SK-N-SH (cell line): ENCODE measurements at regions not wholly inside any gene's neighbourhood (a gene's known extent, or its start where the extent isn't known, plus 50 kb on each side); places are given as distances from the start of the nearest gene placed in this dataset.

Experiments
- CTCF ChIA-PET: fragments of 300-600, 350-600 bp; formaldehyde crosslinking; extraction: SDS; loops from one replicate; lab custom pipeline; 2021; lab: Yijun Ruan, JAX
- POLR2A ChIA-PET: fragments of 350-600 bp; sonication (Branson Sonifier 250); formaldehyde crosslinking; extraction: SDS; loops from one replicate; lab custom pipeline; 2020; ENCODE audit warnings: antibody characterized with exemption, inconsistent platforms; lab: Yijun Ruan, JAX
- DNase-seq: peaks from one replicate; pipeline ENCODE4 v3.0.0; 2012
- H2AFZ ChIP-seq: fragments of 200-600 bp; sonication (generic); 2 replicates; pipeline ENCODE4 v1.8.1; 2016; ENCODE audit warnings: antibody characterized with exemption, mild to moderate bottlenecking, low read depth
- H3F3A ChIP-seq: fragments of 200-600 bp; sonication (generic); replicated peaks from 2 replicates; pipeline ENCODE3; 2016; ENCODE audit warnings: antibody characterized with exemption, mild to moderate bottlenecking; ENCODE audit not compliant: insufficient read depth
- H3K27ac ChIP-seq, 2 experiments: fragments of 200-500 bp in 1 of 2; fragments of 200-600 bp in 1 of 2; sonication (Bioruptor generic) in 1 of 2; sonication (generic), shearing (Covaris generic) in 1 of 2; 2 replicates each; pipeline versions ENCODE4 v1.5.1 to v1.6.1; 2014 to 2016; ENCODE audit warnings: low read depth in 2 of 2, inconsistent platforms in 1 of 2, low read length in 1 of 2, mild to moderate bottlenecking in 1 of 2, mixed read lengths in 1 of 2
- H3K27me3 ChIP-seq: fragments of 200-600 bp; sonication (generic), shearing (Covaris generic); 2 replicates; pipeline ENCODE4 v1.6.1; 2016; ENCODE audit warnings: mixed run types; ENCODE audit not compliant: insufficient read depth
- H3K36me3 ChIP-seq, 2 experiments: fragments of 200-500 bp in 1 of 2; fragments of 200-600 bp in 1 of 2; sonication (Bioruptor generic) in 1 of 2; sonication (generic) in 1 of 2; replicated peaks in 1 of 2; 2 replicates each; pipeline versions ENCODE3 to v1.5.1; 2014 to 2016; ENCODE audit warnings: low read length in 1 of 2, mild to moderate bottlenecking in 1 of 2; ENCODE audit not compliant: insufficient read depth in 2 of 2, control insufficient read depth in 1 of 2
- H3K4me1 ChIP-seq, 2 experiments: fragments of 200-500 bp in 1 of 2; fragments of 200-600 bp in 1 of 2; sonication (Bioruptor generic) in 1 of 2; sonication (generic), shearing (Covaris generic) in 1 of 2; 2 replicates each; pipeline versions ENCODE4 v1.5.1 to v1.6.1; 2014 to 2016; ENCODE audit warnings: low read depth in 1 of 2, low read length in 1 of 2, mixed run types in 1 of 2; ENCODE audit not compliant: insufficient read depth in 2 of 2, control insufficient read depth in 1 of 2
- H3K4me2 ChIP-seq: fragments of 200-600 bp; sonication (generic), shearing (Covaris generic); 2 replicates; pipeline ENCODE4 v1.6.1; 2017; ENCODE audit warnings: mixed run types
- H3K4me3 ChIP-seq, 2 experiments: fragments of 200-500 bp in 1 of 2; fragments of 200-600 bp in 1 of 2; sonication (Bioruptor generic) in 1 of 2; sonication (generic), shearing (Covaris generic) in 1 of 2; 2 replicates each; pipeline versions ENCODE4 v1.5.1 to v1.8.1; 2014 to 2016; ENCODE audit warnings: low read depth in 2 of 2, inconsistent platforms in 1 of 2, low read length in 1 of 2, mild to moderate bottlenecking in 1 of 2, mixed read lengths in 1 of 2, moderate library complexity in 1 of 2
- H3K79me2 ChIP-seq: fragments of 200-600 bp; sonication (generic); 2 replicates; pipeline ENCODE4 v1.8.1; 2017; ENCODE audit warnings: mild to moderate bottlenecking; ENCODE audit not compliant: insufficient read depth
- H3K9ac ChIP-seq: fragments of 200-600 bp; sonication (generic); 2 replicates; pipeline ENCODE4 v1.6.1; 2017; ENCODE audit warnings: mixed run types
- H3K9me2 ChIP-seq: fragments of 200-600 bp; sonication (generic); 2 replicates; pipeline ENCODE4 v1.6.1; 2017; ENCODE audit warnings: mixed run types
- H3K9me3 ChIP-seq: fragments of 200-600 bp; sonication (generic); 2 replicates; pipeline ENCODE4 v1.6.1; 2017; ENCODE audit warnings: mixed run types, mild to moderate bottlenecking, moderate library complexity
- H4K20me1 ChIP-seq: fragments of 200-600 bp; sonication (generic); 2 replicates; pipeline ENCODE4 v1.6.1; 2017; ENCODE audit warnings: mild to moderate bottlenecking, mixed run types; ENCODE audit not compliant: insufficient read depth
- CHD2 ChIP-seq: fragments of 150-350 bp; IDR thresholded peaks from 2 replicates; pipeline ENCODE4 v1.6.1; 2018; ENCODE audit warnings: low read length; ENCODE audit not compliant: partially characterized antibody
- EZH2phosphoT487 ChIP-seq: fragments of 200-600 bp; sonication (generic); IDR thresholded peaks from 2 replicates; pipeline ENCODE4 v1.6.1; 2017; ENCODE audit warnings: low read depth, mixed run types, mild to moderate bottlenecking, antibody characterized with exemption, moderate library complexity, borderline replicate concordance
- GABPA ChIP-seq: IDR thresholded peaks from 2 replicates; pipeline ENCODE4 v1.4.0; 2012; ENCODE audit warnings: low read depth, mild to moderate bottlenecking
- GATA2 ChIP-seq: sonication (generic); formaldehyde crosslinking; IDR thresholded peaks from 2 replicates; pipeline ENCODE4 v1.5.0; 2020; ENCODE audit warnings: mild to moderate bottlenecking, missing genetic modification reagents
- JUND ChIP-seq: IDR thresholded peaks from 2 replicates; pipeline ENCODE4 v1.4.0; 2012
- MEF2A ChIP-seq: IDR thresholded peaks from 2 replicates; pipeline ENCODE4 v1.4.0; 2012; ENCODE audit warnings: low read depth, borderline replicate concordance
- POLR2AphosphoS5 ChIP-seq: IDR thresholded peaks from 2 replicates; pipeline ENCODE4 v1.6.1; 2012; ENCODE audit warnings: low read depth, low read length
- RAD21 ChIP-seq: IDR thresholded peaks from 2 replicates; pipeline ENCODE4 v1.6.1; 2012; ENCODE audit warnings: mild to moderate bottlenecking, low read length
- RCOR1 ChIP-seq: fragments of 150-350 bp; IDR thresholded peaks from 2 replicates; pipeline ENCODE4 v1.6.1; 2017; ENCODE audit warnings: antibody characterized with exemption, low read length
- RFX5 ChIP-seq: IDR thresholded peaks from 2 replicates; pipeline ENCODE4 v1.6.1; 2012; ENCODE audit warnings: mild to moderate bottlenecking, improper control_type of control experiment, low read length
- RXRA ChIP-seq: IDR thresholded peaks from 2 replicates; pipeline ENCODE4 v1.4.0; 2012; ENCODE audit warnings: low read depth, mild to moderate bottlenecking, borderline replicate concordance
- SIN3A ChIP-seq: IDR thresholded peaks from 2 replicates; pipeline ENCODE4 v1.6.1; 2012; ENCODE audit warnings: low read depth, mild to moderate bottlenecking, low read length, moderate library complexity, borderline replicate concordance
- SMC3 ChIP-seq: IDR thresholded peaks from 2 replicates; pipeline ENCODE4 v1.6.1; 2012; ENCODE audit warnings: low read depth, low read length, improper control_type of control experiment
- TCF12 ChIP-seq: IDR thresholded peaks from 2 replicates; pipeline ENCODE4 v1.4.0; 2012
- WGBS: methylation state at CpG from one replicate; pipeline ENCODE4 v1.1.6; 2017; ENCODE audit warnings: low lambda C conversion rate; 5-methylcytosine and 5-hydroxymethylcytosine counted together
- TF ChIP-seq, protein P1 (sequence below): fragments of 200-600 bp; sonication (generic); IDR thresholded peaks from 2 replicates; pipeline ENCODE4 v1.6.1; 2017; ENCODE audit warnings: antibody characterized with exemption, mild to moderate bottlenecking, moderate library complexity
- TF ChIP-seq, protein P2 (sequence below): IDR thresholded peaks from 2 replicates; pipeline ENCODE4 v1.4.0; 2012; ENCODE audit warnings: low read depth
- TF ChIP-seq, protein P3 (sequence below): IDR thresholded peaks from 2 replicates; pipeline ENCODE4; 2012
- TF ChIP-seq, protein P4 (sequence below): IDR thresholded peaks from 2 replicates; pipeline ENCODE4 v1.4.0; 2012; ENCODE audit warnings: low read depth, borderline replicate concordance

DNA sequence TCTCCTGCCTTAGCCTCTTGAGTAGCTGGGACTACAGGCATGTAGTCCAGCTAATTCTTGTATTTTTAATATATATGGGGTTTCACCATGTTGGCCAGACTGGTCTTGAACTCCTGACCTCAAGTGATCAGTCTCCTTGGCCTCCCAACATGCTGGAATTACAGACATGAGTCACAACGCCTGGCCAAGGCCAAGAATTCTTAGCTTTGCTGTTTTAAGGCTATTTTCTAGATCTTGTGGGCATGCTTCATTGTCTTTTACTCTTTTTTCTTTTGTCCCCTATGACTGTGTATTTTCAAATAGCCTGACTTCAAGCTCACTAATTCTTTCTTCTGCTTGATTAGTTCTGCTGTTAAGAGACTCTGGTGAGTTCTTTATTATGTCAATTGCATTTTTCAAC is 56.4 kb upstream of the TAS2R16 start:
- H3K36me3 ChIP-seq: no peaks in the 10 kb centered on the region
- H3K9ac ChIP-seq: no peak overlapping the region
- 0% methylated on average over 1 of the region's 1 CpG for WGBS
- POLR2A ChIA-PET: no interaction called here
- no peak for DNase-seq
- H4K20me1 ChIP-seq: no peaks in the 10 kb centered on the region
- CTCF ChIA-PET: no interaction called here
- no peaks in the 10 kb centered on the region for H3F3A ChIP-seq
- no peaks in the 10 kb centered on the region for H3K4me1 ChIP-seq
- no peaks in the 10 kb centered on the region for H3K79me2 ChIP-seq
- no peak overlapping the region for H2AFZ ChIP-seq
- no peak for TF ChIP-seq SMC3
- TF ChIP-seq, all 33 proteins: peak for 0
- H3K9me2 ChIP-seq: no peaks in the 10 kb centered on the region
- H3K27me3 ChIP-seq: no peaks in the 10 kb centered on the region
- H3K27ac ChIP-seq: no peak overlapping the region
- H3K4me2 ChIP-seq: no peak overlapping the region
- H3K4me3 ChIP-seq: no peak overlapping the region
- no peaks in the 10 kb centered on the region for H3K9me3 ChIP-seq

DNA sequence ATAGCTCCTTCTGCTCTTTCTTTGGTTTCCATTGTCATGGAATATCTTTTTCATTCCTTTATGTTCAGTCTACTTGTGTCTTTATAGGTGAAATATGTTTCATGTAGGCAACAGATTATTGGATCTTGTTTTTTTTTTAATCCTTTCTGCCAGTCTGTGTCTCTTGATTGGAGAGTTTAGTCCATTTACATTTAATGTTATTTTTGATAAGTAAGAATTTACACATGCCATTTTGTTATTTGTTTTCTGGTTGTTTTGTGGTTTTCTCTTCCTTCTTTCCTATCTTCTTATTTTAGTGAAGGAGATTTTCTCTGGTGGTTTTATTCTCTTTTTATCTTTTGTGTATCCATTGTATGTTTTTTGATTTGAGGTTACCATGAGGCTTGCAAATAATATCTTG is 52.5 kb upstream of the TAS2R16 start:
- no peak overlapping the region for H3K27ac ChIP-seq
- 0 out of 2 replicates have a peak, but pooled peaks cover 5% of the 10 kb centered on the region for H3K9me2 ChIP-seq
- DNase-seq: no peak
- no peaks in the 10 kb centered on the region for H3K27me3 ChIP-seq
- ChIA-PET POLR2A (no interaction called here), CTCF (no interaction called here)
- TF ChIP-seq, protein P1, sequence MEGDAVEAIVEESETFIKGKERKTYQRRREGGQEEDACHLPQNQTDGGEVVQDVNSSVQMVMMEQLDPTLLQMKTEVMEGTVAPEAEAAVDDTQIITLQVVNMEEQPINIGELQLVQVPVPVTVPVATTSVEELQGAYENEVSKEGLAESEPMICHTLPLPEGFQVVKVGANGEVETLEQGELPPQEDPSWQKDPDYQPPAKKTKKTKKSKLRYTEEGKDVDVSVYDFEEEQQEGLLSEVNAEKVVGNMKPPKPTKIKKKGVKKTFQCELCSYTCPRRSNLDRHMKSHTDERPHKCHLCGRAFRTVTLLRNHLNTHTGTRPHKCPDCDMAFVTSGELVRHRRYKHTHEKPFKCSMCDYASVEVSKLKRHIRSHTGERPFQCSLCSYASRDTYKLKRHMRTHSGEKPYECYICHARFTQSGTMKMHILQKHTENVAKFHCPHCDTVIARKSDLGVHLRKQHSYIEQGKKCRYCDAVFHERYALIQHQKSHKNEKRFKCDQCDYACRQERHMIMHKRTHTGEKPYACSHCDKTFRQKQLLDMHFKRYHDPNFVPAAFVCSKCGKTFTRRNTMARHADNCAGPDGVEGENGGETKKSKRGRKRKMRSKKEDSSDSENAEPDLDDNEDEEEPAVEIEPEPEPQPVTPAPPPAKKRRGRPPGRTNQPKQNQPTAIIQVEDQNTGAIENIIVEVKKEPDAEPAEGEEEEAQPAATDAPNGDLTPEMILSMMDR: no peak
- TF ChIP-seq RFX5: no peak
- TF ChIP-seq RXRA: no peak
- TF ChIP-seq, protein P2, sequence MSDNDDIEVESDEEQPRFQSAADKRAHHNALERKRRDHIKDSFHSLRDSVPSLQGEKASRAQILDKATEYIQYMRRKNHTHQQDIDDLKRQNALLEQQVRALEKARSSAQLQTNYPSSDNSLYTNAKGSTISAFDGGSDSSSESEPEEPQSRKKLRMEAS: no peak
- no peak for TF ChIP-seq POLR2AphosphoS5
- TF ChIP-seq, protein P3, sequence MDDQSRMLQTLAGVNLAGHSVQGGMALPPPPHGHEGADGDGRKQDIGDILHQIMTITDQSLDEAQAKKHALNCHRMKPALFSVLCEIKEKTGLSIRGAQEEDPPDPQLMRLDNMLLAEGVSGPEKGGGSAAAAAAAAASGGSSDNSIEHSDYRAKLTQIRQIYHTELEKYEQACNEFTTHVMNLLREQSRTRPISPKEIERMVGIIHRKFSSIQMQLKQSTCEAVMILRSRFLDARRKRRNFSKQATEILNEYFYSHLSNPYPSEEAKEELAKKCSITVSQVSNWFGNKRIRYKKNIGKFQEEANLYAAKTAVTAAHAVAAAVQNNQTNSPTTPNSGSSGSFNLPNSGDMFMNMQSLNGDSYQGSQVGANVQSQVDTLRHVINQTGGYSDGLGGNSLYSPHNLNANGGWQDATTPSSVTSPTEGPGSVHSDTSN: no peak
- TF ChIP-seq CHD2: no peak
- TF ChIP-seq GABPA: no peak
- no peak for TF ChIP-seq JUND
- no peak for TF ChIP-seq RAD21
- TF ChIP-seq, protein P4, sequence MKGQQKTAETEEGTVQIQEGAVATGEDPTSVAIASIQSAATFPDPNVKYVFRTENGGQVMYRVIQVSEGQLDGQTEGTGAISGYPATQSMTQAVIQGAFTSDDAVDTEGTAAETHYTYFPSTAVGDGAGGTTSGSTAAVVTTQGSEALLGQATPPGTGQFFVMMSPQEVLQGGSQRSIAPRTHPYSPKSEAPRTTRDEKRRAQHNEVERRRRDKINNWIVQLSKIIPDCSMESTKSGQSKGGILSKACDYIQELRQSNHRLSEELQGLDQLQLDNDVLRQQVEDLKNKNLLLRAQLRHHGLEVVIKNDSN: no peak
- TF ChIP-seq MEF2A: no peak
- TF ChIP-seq RCOR1: no peak
- TF ChIP-seq EZH2phosphoT487: no peak
- TF ChIP-seq SIN3A: no peak
- TF ChIP-seq GATA2 (CRISPR knock-in tag): no peak
- no peak for TF ChIP-seq TCF12
- H2AFZ ChIP-seq: no peak overlapping the region
- H3K36me3 ChIP-seq: no peaks in the 10 kb centered on the region
- H3K4me2 ChIP-seq: no peak overlapping the region
- no peak overlapping the region for H3K4me3 ChIP-seq
- H3K79me2 ChIP-seq: no peaks in the 10 kb centered on the region
- H3K9ac ChIP-seq: no peak overlapping the region
- no peaks in the 10 kb centered on the region for H3F3A ChIP-seq
- H3K4me1 ChIP-seq: no peaks in the 10 kb centered on the region
- H3K9me3 ChIP-seq: no peaks in the 10 kb centered on the region
- H4K20me1 ChIP-seq: no peaks in the 10 kb centered on the region
